Activated CD4-positive, alpha-beta memory T cell treated with anti-CD3 and anti-CD28 coated beads for 36 hours (primary cell): ENCODE measurements at regions not wholly inside any gene's neighbourhood (a gene's known extent, or its start where the extent isn't known, plus 50 kb on each side); places are given as distances from the start of the nearest gene placed in this dataset.

ENCODE experiments used
- CTCF ChIA-PET: fragments of 350-600 bp; sonication (Branson Sonifier 250); formaldehyde crosslinking; loops from one replicate; lab custom pipeline; 2021; ENCODE audit warnings: antibody characterized with exemption, inconsistent platforms; lab: Charles Lee
- POLR2A ChIA-PET: fragments of 350-600 bp; sonication (Branson Sonifier 250); formaldehyde crosslinking; loops from one replicate; lab custom pipeline; 2021; ENCODE audit warnings: antibody characterized with exemption; lab: Charles Lee
- DNase-seq: peaks from one replicate; pipeline ENCODE4 v3.0.0-alpha.2; 2020
- H3K27ac Mint-ChIP-seq: one replicate; pipeline ENCODE4 v1.8.0; 2021; ENCODE audit warnings: mixed read lengths
- H3K27me3 Mint-ChIP-seq: one replicate; pipeline ENCODE4 v1.8.0; 2021; ENCODE audit warnings: mixed read lengths
- H3K36me3 Mint-ChIP-seq: one replicate; pipeline ENCODE4 v1.8.0; 2021; ENCODE audit warnings: mixed read lengths
- H3K4me1 Mint-ChIP-seq: one replicate; pipeline ENCODE4 v1.8.0; 2021; ENCODE audit warnings: low read depth, mixed read lengths
- H3K4me3 Mint-ChIP-seq: one replicate; pipeline ENCODE4 v1.8.0; 2021; ENCODE audit warnings: mild to moderate bottlenecking, mixed read lengths
- H3K9me3 Mint-ChIP-seq: one replicate; pipeline ENCODE4 v1.8.0; 2021; ENCODE audit warnings: mixed read lengths
- intact Hi-C: fragments of 100-400 bp; cut with micrococcal nuclease; formaldehyde crosslinking; loops from one replicate; pipeline ENCODE4 v1.15.1; 2023

DNA sequence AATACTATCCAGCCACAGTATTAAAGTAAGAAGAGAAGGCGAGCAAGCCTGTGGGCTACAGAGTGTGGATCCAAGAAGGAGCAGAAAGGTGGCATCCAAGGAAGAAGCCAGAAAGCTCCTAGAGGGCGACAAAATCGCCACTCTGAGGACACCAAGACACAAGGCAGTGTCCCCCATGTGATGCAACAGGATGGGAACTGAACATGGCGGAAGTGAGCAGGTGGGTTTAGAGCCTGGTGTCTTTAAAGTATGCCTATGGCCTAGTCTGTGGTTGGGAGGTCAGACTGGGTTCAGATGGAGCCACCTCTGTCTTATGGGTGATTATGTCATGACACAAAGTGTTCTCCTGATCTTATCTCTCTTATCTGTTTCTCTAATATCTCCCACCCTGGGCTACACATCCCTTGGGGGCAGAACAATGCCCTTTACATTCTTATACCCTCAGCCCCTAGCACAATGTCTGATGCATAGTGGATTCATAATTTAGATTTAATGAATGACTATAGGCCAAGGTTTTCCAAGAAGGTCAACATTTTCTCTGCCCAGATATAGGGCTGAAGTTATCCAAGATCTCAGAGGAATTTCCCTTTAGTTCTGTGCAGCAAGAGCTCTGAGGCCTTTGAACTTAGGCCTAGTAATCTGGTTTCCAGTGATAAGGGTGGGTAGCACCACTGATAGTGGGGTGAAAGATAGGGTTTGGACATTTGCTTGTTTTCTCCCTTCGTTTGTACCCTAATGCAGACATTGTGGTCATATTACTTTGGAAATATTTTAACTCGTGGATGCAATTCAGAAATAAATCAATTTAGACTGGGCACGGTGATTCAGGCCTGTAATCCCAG, 167.3 kb upstream of the AKIRIN2 start:
- intact Hi-C loops = no loop called here
- no peak for DNase-seq
- Mint-ChIP-seq H3K9me3 (no peaks in the 10 kb centered on the region), H3K4me1 (no peaks in the 10 kb centered on the region), H3K36me3 (no peaks in the 10 kb centered on the region), H3K27ac (no peak overlapping the region), H3K27me3 (peaks cover 8% of the 10 kb centered on the region), H3K4me3 (no peak overlapping the region)
- ChIA-PET CTCF (no interaction called here), POLR2A (no interaction called here)

DNA sequence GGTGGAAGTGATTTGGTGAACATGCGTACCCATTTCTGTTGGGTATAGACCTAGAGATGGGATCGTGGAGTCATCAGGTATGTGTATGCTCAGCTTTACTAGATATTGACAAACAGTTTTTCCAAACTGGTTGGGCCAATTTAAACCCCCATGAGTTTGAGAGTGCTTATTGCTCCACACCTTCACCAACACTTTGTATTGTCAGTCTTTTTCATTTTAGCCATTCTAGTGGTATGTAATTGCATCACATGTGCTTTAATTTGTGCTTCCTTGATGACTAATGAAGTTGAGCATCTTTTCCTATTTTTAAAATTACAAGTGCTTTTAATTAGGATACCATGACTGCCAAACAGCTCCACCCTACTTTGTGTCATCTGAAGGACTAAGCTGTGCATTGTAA, 158.9 kb upstream of the AKIRIN2 start:
- intact Hi-C loops = no loop called here
- Mint-ChIP-seq H3K27me3 (peaks cover 2% of the 10 kb centered on the region), H3K9me3 (peaks cover 3% of the 10 kb centered on the region), H3K36me3 (no peaks in the 10 kb centered on the region), H3K4me3 (no peak overlapping the region), H3K27ac (no peak overlapping the region), H3K4me1 (no peaks in the 10 kb centered on the region)
- POLR2A ChIA-PET = no interaction called here
- CTCF ChIA-PET = no interaction called here
- DNase-seq = no peak

DNA sequence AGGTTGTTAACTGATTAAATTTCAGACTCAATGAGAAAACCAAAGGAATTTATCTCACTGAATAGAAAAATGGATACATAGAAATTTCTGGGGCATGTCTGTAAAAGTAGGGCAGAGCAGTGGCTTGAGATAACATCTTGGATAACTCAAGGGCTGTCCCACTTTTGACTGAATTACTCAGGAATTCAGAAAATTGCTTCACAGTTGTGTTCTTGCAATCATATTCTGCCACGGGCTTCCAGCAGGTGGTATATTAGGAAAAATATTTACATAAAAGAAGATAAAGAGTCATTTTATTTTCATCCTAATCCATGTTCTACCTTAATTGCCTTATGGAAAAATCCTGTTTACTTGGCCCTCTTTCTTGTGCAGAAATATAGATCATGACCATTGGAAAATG, 156.4 kb upstream of the AKIRIN2 start:
- CTCF ChIA-PET = no interaction called here
- intact Hi-C loops = no loop called here
- H3K27ac Mint-ChIP-seq = no peak overlapping the region
- H3K4me1 Mint-ChIP-seq = no peaks in the 10 kb centered on the region
- no peak for DNase-seq
- POLR2A ChIA-PET = no interaction called here
- no peak overlapping the region for H3K4me3 Mint-ChIP-seq
- H3K9me3 Mint-ChIP-seq = peaks cover 3% of the 10 kb centered on the region
- no peaks in the 10 kb centered on the region for H3K36me3 Mint-ChIP-seq
- peaks cover 2% of the 10 kb centered on the region for H3K27me3 Mint-ChIP-seq

DNA sequence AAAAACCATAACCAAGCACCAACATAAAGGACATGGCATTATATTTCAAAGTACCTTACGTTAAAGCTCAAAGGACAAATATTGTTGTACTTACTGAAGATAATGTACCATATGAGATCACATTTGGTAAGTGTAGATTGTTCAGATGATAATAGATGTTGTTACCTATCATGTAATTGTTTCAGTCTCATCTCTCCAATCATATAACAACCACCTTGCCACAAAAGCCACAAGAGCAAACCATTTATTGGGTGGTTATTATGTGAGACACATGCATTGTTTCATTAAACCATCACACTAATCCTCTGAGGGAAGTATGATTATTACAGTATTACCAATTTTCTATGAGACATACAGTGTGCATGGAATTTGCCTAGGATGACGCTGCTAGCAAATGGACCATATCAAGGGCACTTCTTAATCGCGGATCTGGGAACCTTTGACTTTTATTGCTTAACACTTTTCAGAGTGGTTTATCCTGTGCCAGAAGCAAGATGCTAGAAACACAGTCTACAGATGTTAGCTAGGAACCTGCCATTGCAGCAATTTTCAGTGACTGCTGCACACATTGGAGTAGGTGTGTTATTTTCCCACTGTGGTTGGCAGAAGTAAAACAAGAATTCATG, 149.8 kb upstream of the AKIRIN2 start:
- H3K4me3 Mint-ChIP-seq = no peak overlapping the region
- peaks cover under 1% of the 10 kb centered on the region for H3K27me3 Mint-ChIP-seq
- H3K4me1 Mint-ChIP-seq = peaks cover 2% of the 10 kb centered on the region
- POLR2A ChIA-PET = no interaction called here
- no peaks in the 10 kb centered on the region for H3K9me3 Mint-ChIP-seq
- intact Hi-C loops = no loop called here
- no peak overlapping the region for H3K27ac Mint-ChIP-seq
- CTCF ChIA-PET = no interaction called here
- no peaks in the 10 kb centered on the region for H3K36me3 Mint-ChIP-seq
- DNase-seq = no peak

DNA sequence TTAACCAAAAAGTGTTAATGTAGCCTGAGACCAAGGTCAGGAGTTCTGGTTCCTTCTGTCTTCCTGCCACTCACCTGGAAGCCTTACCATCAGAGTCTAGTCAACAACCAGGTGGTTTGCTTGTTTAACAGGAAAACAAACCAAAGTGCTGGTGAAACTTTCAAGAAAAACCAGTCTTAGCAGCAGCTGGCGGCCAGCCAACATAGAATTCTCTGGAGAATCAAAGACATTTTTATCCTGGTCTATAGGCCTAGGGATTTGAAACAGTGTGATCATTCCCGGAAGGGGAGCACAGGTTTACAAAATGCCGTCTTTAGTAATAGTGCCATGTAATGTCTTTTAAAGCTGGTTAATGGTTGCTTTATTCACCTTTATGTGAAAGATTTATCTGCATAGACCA, 146.6 kb upstream of the AKIRIN2 start:
- POLR2A ChIA-PET = no interaction called here
- H3K4me3 Mint-ChIP-seq = no peak overlapping the region
- no peaks in the 10 kb centered on the region for H3K9me3 Mint-ChIP-seq
- peaks cover 5% of the 10 kb centered on the region for H3K27me3 Mint-ChIP-seq
- intact Hi-C loops = no loop called here
- H3K4me1 Mint-ChIP-seq = peaks cover 2% of the 10 kb centered on the region
- CTCF ChIA-PET = interaction anchor here (0.5 to 1.2 kb wide), 2 partner anchors 17 to 782 kb away, joined by 3 read pairs; no protein-coding TSS in a partner anchor
- H3K27ac Mint-ChIP-seq = no peak overlapping the region
- no peaks in the 10 kb centered on the region for H3K36me3 Mint-ChIP-seq
- DNase-seq = no peak

DNA sequence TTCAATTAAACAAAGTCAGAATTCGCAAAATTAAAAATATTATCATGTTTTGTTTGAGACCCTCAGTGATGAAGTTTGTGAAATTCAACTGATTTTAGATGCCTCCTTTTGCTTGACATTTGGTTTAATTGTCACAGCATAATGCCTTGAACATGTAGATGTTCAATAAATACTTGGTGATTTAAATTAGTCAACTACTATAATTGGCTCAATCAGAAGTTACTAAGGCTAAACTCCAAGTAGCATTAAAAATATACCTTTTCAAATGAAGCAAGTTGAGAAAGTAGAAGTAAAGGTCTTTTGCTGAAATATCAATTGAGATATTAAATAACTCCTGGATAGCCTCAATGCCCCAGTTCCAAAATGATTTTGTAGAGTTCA, 145.8 kb upstream of the AKIRIN2 start:
- CTCF ChIA-PET = interaction anchor here (0.5 to 1.2 kb wide), 2 partner anchors 16 to 781 kb away, joined by 3 read pairs; no protein-coding TSS in a partner anchor

GRCh38 chr6:87847135-87847829, 145.2 kb upstream of the AKIRIN2 start:
- Mint-ChIP-seq H3K4me3 (no peak overlapping the region), H3K4me1 (peaks cover 2% of the 10 kb centered on the region), H3K27me3 (peaks cover 5% of the 10 kb centered on the region), H3K36me3 (no peaks in the 10 kb centered on the region), H3K27ac (no peak overlapping the region), H3K9me3 (no peaks in the 10 kb centered on the region)
- ChIA-PET CTCF (no interaction called here), POLR2A (no interaction called here)
- DNase-seq = no peak
- intact Hi-C loops = no loop called here

More for the DNA sequence above, 145.8 kb upstream of the AKIRIN2 start:
- intact Hi-C loops = no loop called here
- H3K4me3 Mint-ChIP-seq = no peak overlapping the region
- DNase-seq = no peak
- H3K27ac Mint-ChIP-seq = no peak overlapping the region
- no peaks in the 10 kb centered on the region for H3K36me3 Mint-ChIP-seq
- peaks cover 5% of the 10 kb centered on the region for H3K27me3 Mint-ChIP-seq
- peaks cover 2% of the 10 kb centered on the region for H3K4me1 Mint-ChIP-seq
- POLR2A ChIA-PET = no interaction called here
- H3K9me3 Mint-ChIP-seq = no peaks in the 10 kb centered on the region

DNA sequence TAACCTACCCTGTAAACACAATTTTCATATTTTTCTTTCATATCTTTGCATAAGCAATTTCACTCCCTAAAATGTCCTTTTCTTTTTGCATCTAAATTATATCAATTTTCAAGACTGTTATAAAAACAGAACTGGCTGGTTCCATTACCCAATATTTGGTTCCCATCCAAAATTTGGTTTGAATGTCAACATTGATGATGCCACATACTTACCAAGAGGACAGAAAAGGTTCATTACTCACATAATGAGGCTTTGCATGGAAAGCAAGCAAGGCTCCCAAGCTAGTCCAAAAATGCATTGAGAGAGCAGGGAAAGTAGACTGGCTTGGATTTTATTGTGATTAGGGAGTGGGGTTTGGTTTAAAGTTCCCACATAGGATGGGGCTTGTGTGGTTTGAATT, 144.4 kb upstream of the AKIRIN2 start:
- intact Hi-C loops = no loop called here
- no peaks in the 10 kb centered on the region for H3K4me1 Mint-ChIP-seq

GRCh38 chr6:87840324-87840723, 138.3 kb upstream of the AKIRIN2 start:
- POLR2A ChIA-PET = no interaction called here
- intact Hi-C loops = no loop called here
- Mint-ChIP-seq H3K4me1 (no peaks in the 10 kb centered on the region), H3K36me3 (no peaks in the 10 kb centered on the region), H3K4me3 (no peak overlapping the region), H3K9me3 (no peaks in the 10 kb centered on the region), H3K27me3 (peaks cover 11% of the 10 kb centered on the region), H3K27ac (no peak overlapping the region)
- no peak for DNase-seq
- CTCF ChIA-PET = no interaction called here

More for the DNA sequence above, 144.4 kb upstream of the AKIRIN2 start:
- Mint-ChIP-seq H3K36me3 (no peaks in the 10 kb centered on the region), H3K4me3 (no peak overlapping the region), H3K27me3 (peaks cover 5% of the 10 kb centered on the region), H3K9me3 (no peaks in the 10 kb centered on the region), H3K27ac (no peak overlapping the region)
- DNase-seq = no peak
- ChIA-PET CTCF (no interaction called here), POLR2A (no interaction called here)

DNA sequence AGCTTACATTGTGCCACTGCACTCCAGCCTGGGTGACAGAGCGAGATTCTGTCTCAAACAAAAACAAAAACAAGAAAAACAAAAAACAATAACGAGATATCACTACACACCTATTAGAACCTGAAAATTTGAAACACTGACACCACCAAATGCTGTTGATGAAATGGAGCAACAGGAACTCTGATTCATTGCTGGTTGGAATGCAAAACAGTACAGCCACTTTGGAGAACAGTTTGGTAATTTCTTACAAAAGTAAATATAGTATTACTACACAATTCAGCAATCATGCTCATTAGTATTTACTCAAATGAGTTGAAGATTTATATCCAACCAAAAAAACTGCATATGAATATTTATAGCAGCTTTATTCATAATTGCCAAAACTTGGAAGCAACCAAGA, 135.8 kb upstream of the AKIRIN2 start:
- POLR2A ChIA-PET = no interaction called here
- Mint-ChIP-seq H3K27me3 (peaks cover 6% of the 10 kb centered on the region), H3K9me3 (no peaks in the 10 kb centered on the region), H3K36me3 (no peaks in the 10 kb centered on the region), H3K4me1 (no peaks in the 10 kb centered on the region), H3K27ac (no peak overlapping the region), H3K4me3 (no peak overlapping the region)
- DNase-seq = no peak
- intact Hi-C loops = no loop called here
- CTCF ChIA-PET = no interaction called here

DNA sequence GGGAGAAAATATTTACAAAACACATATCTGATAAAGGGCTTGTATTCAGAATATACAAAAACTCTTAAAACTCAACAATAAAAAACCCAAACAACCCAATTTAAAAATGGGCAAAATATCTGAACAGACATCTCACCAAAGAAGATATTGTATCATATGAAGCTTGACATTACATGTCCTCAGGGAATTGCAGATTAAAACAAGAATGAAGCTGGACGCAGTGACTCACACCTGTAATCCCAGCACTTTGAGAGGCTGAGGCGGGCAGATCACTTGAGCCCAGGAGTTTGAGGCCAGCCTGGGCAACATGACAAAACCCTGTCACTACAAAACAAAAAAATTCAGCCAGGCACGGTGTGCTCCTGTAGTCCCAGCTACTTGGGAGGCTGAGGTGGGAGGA, 135.4 kb upstream of the AKIRIN2 start:
- CTCF ChIA-PET = no interaction called here

More for the DNA sequence above, 135.4 kb upstream of the AKIRIN2 start:
- no peak overlapping the region for H3K27ac Mint-ChIP-seq
- intact Hi-C loops = no loop called here
- peaks cover 6% of the 10 kb centered on the region for H3K27me3 Mint-ChIP-seq
- POLR2A ChIA-PET = no interaction called here
- H3K4me1 Mint-ChIP-seq = peaks cover 2% of the 10 kb centered on the region
- H3K36me3 Mint-ChIP-seq = no peaks in the 10 kb centered on the region
- no peak overlapping the region for H3K4me3 Mint-ChIP-seq
- no peaks in the 10 kb centered on the region for H3K9me3 Mint-ChIP-seq
- DNase-seq = no peak
